Thyroid gland (tissue), 4 donors: ENCODE measurements at regions not wholly inside any gene's neighbourhood (a gene's known extent, or its start where the extent isn't known, plus 50 kb on each side); places are given as distances from the start of the nearest gene placed in this dataset.
"Not testable (repeated sequence)": the region's sequence is repeated elsewhere in the genome, so short reads cannot be mapped to it uniquely, and the experiment has no call there.

Experiments
- POLR2A ChIP-seq, 2 donors: fragments of 450-650 bp; IDR thresholded peaks; one replicate each; pipeline ENCODE4 v1.6.1; 2017; ENCODE audit warnings: antibody characterized with exemption in 2 of 2, mild to moderate bottlenecking in 2 of 2, moderate library complexity in 1 of 2
- TF ChIP-seq, protein P1 (sequence below), 6 experiments: fragments of 200-600 bp in 3 of 6; fragments of 450-650 bp in 3 of 6; sonication (generic) in 3 of 6; IDR thresholded peaks; one replicate each; pipeline ENCODE4 v1.5.1; 2016 to 2019; ENCODE audit warnings: antibody characterized with exemption in 6 of 6, mild to moderate bottlenecking in 2 of 6, inconsistent platforms in 1 of 6, moderate library complexity in 1 of 6

DNA sequence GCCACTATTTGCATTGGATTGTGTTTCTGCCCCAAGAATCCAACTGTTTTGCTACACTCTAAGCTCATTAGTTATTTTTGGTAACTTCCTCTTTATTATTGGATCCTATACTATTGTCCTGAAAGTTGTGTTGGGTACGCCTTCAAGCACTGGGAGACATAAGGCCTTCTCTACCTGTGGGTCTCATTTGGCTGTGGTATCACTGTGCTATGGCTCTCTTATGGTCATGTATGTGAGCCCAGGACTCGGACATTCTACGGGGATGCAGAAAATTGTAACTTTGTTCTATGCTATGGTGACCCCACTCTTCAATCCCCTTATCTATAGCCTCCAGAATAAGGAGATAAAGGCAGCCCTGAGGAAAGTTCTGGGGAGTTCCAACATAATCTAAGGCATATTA, 213.6 kb downstream of the POTEM start:
- TF ChIP-seq, protein P1, sequence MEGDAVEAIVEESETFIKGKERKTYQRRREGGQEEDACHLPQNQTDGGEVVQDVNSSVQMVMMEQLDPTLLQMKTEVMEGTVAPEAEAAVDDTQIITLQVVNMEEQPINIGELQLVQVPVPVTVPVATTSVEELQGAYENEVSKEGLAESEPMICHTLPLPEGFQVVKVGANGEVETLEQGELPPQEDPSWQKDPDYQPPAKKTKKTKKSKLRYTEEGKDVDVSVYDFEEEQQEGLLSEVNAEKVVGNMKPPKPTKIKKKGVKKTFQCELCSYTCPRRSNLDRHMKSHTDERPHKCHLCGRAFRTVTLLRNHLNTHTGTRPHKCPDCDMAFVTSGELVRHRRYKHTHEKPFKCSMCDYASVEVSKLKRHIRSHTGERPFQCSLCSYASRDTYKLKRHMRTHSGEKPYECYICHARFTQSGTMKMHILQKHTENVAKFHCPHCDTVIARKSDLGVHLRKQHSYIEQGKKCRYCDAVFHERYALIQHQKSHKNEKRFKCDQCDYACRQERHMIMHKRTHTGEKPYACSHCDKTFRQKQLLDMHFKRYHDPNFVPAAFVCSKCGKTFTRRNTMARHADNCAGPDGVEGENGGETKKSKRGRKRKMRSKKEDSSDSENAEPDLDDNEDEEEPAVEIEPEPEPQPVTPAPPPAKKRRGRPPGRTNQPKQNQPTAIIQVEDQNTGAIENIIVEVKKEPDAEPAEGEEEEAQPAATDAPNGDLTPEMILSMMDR (IDR thresholded peaks at IDR 0.05), result not testable (repeated sequence)
- TF ChIP-seq POLR2A (IDR thresholded peaks at IDR 0.05), result not testable (repeated sequence)
